ENCODE measurements at regions not wholly inside any gene's neighbourhood (a gene's known extent, or its start where the extent isn't known, plus 50 kb on each side); places are given as distances from the start of the nearest gene placed in this dataset.

DNA sequence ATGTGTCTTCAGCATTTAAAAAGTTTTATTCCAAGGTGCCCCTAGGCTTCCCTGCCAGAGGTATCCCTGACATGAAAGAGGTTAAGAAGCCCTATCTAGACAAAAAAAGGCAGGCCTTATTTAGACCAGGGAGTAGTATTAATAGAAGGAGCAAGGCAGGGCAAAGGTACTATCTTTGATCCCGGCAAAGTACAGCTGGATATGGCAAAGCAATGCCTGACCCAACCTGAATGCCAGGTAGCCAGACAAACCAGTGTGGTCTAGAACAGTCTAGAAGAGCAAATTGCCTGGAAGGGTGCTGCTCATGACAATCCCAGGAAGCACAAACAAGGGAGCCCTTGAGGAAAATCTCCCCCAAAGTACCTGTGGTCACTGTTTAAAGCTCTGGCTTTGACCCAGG is 62.6 kb upstream of the SYT13 start:
- DNase-seq (ENCODE audit: low read depth, low spot score): no peak

DNA sequence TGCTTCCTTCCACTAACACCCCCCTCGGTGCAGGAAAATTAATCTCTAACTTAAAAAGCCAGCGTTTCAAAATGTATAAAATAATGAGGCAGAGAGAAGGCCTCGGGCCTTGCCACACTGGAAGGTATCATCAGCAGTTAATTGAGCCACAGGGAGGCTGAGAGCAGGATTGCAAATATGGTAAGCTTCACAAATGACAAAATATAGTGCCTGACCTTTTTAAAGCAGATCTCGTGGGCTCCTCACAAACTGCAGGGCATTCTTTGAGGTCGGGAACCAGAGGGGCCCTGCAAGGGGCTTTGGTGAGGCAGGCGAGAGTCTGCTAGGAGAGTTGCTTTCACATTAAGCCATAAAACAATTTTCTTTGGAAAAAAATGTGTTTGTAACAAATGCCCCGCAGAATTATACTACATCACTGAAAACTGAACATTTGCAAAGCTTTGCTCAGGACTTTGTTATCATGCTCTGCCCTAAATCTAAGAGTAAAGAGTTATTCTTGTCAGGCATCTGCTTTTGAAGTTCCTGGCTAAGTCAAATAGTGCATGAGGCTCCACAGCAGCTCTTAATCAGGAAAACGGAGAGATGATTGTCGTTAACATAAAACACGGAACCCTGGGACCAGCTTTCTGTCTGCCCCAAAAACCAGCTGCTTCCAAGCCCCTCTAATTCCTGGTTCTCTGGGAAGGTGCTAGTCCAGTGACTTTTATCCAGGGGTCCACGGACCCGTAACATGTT is 61.4 kb upstream of the SYT13 start:
- DNase-seq (ENCODE audit: low read depth, low spot score): no peak

DNA sequence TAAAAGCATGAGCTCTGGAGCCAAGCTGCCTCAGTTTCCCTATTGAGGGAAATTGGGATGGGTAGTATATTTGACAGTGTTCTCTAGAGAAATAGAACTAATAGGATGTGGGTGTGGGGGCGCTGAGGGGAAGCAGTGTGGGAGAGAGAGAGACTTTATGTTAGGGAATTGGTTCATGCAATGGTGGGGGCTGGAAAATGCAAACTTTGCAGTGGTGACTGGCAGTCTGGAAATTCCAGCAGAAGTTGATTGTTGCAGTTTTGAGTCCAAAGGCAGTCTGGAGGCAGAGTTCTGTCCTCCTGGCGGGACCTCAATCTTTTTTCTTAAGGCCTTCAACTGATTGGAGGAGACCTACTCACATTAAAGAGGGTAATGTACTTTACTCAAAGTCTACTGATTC is 59.4 kb upstream of the SYT13 start:
- DNase-seq (ENCODE audit: low read depth, low spot score): no peak

DNA sequence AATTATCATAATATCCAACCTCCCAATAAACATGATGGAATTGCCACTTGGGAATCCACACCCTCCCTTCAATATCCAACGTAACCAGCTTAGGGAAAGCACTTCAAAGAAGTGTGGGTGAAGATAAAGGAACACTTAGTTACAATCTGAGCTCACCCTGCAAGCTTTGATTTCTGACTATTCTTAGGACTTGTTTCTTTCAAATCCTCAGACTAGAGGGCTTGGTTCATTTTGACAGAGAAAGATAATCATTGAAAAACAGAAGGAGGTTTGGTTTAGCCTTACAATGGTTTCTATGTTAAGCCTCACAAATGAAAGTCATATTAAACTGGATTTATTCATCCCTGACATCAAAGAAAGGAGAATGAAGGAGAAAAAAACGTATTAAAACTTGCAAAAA is 57.9 kb upstream of the SYT13 start:
- no peak for DNase-seq (ENCODE audit: low read depth, low spot score)

DNA sequence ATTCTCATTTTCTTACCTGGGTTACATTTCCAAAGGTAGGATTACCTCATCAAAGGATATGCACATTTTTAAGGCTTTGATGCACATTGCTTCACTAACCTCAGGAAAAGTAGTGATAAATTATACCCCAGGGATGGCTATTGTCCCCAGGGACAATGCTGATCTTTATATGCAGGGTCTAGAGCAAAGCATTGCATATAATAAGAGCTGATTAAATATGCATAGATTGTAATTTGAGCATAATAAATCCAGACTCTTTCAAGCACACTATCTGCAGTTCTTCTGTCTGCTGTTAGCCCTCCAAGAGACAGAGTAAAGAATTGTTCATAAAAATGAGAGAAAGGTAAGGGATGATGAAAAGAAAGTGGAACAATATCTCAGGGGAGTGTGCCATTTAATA is 57.3 kb upstream of the SYT13 start:
- DNase-seq (ENCODE audit: low read depth, low spot score): no peak

DNA sequence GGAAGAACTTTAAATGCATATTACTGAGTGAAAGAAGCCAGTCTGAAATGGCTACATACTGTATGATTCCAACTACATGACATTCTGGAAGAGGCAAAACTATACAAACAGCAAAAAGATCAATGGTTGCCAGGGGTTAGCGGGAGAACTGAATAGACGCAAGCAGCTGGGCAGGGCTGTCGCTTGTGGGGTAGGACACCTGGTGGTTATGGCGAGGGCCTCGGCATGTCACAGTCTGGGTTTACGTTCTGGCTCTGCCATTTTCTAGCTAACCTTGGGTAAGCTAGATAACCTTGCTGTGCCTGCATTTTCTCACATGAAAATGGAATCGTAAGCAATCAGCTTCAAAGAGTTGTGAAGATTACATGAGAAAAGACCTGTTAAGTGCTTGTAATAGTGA is 55.2 kb upstream of the SYT13 start:
- no peak for DNase-seq (ENCODE audit: low read depth, low spot score)

DNA sequence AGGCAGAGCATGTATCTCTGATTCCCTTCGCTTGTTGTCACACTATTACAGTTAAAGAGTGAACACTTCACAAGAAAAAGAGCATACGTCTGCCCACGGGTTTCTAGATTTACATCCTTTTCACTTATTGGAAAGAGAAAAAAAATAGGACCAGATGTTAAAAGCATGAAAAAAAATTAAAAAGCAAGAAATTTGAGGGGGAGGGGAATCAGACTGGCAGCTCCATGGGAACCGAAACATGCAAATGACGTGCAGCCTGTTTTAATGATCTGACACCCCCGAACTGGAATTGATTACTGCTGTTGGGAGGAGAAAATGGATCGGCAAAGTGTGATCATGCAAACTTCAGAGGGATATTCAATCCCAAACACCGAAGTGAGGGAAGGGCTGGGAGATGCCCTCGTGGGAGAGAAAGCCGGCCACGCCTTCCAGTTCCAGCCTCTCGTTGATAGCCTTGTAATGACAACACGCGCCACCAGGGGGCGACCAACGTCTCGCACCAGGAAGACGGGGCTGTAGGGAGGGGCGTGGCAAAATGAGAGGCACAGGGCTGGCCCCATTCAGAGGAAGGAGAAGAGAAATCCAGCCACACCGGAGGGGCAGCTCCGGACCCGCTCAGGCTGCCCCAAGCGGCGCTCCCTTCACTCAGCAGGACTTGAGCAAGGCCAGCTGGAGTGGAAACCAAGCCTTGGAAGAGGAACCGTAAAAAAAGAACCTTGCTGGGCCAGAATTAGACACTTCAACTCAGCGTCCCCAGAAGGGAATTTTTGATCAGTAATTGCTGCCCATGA is 53.8 kb upstream of the SYT13 start:
- DNase-seq (ENCODE audit: low read depth, low spot score): peak; percentile 92

DNA sequence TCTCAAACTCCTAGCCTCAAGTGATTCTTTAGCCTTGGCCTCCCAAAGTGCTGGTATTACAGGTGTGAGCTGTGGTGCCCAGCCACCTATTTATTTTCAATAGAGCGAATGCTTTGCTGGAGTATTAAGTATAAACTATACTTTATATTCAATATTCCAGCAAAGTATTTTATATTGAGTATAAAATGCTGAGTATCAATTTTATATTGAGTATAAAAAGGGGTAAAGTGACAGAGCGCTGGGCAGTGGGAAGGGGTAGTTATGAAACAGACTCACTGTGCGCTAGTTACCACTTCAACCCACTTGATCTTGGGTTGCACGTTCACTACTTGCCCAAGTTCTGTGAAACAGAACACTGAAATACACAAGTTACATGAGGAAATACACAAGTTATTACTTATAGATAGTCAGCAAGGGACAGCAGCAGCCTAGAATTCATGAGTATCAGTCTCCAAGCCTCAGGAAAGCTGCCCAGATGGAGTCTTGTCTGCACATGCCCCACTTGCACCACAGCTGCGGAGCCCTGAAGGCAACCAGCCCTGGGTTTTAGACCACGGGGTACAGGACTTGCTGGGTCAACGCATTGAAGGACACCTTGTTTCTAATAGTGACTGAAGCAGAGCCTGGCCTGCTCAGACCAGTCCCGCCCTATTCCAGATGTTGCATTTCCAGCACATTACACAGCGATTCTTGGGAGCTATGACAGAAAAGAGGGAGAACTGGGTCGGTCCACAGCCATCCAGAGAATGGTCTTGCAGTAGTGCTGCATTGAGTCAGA is 51.6 kb upstream of the SYT13 start:
- no peak for DNase-seq (ENCODE audit: low read depth, low spot score)

DNA sequence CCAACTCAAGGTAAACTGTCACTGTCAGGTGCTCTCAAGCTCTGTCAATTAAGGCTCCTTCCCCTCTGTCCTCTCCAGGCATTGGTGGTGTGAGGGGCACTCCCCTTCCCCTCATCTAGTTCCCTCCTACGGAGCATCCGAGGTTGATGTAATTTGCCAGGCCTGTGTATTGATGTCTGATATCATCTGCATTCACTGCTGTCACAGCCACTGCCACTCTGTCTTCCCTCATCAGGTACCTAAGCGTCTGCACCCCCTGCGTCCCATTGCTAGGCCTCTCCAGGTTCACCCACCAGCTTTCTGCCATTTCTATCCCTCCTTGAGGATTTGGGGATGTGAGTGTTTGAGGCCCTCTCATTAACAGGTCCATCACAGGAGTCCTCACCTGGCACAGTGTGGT is 50.0 kb upstream of the SYT13 start:
- no peak for DNase-seq (ENCODE audit: low read depth, low spot score)

Data from astrocyte of the hippocampus (primary cell).